Ishikawa (cell line): ENCODE measurements at regions not wholly inside any gene's neighbourhood (a gene's known extent, or its start where the extent isn't known, plus 50 kb on each side); places are given as distances from the start of the nearest gene placed in this dataset.

Experiments used
- CREB1 ChIP-seq: IDR thresholded peaks from 2 replicates; pipeline ENCODE4 v1.6.1; 2012; ENCODE audit warnings: low read depth
- EGR1 ChIP-seq: IDR thresholded peaks from 2 replicates; pipeline ENCODE4 v1.6.1; 2012
- EP300 ChIP-seq: IDR thresholded peaks from 2 replicates; pipeline ENCODE4 v1.6.1; 2012; ENCODE audit warnings: borderline replicate concordance
- FOXM1 ChIP-seq: IDR thresholded peaks from 2 replicates; pipeline ENCODE4 v1.6.1; 2012; ENCODE audit warnings: low read depth, borderline replicate concordance
- MAX ChIP-seq: IDR thresholded peaks from 2 replicates; pipeline ENCODE4 v1.6.1; 2012
- RAD21 ChIP-seq: IDR thresholded peaks from 2 replicates; pipeline ENCODE4 v1.6.1; 2012; ENCODE audit warnings: low read depth
- REST ChIP-seq: IDR thresholded peaks from 2 replicates; pipeline ENCODE4 v1.6.1; 2012; ENCODE audit warnings: low read depth, mild to moderate bottlenecking
- TAF1 ChIP-seq: IDR thresholded peaks from 2 replicates; pipeline ENCODE4 v1.6.1; 2012; ENCODE audit warnings: low read depth, mild to moderate bottlenecking
- TCF12 ChIP-seq: IDR thresholded peaks from 2 replicates; pipeline ENCODE4 v1.6.1; 2012; ENCODE audit warnings: low read depth
- TEAD4 ChIP-seq: IDR thresholded peaks from 2 replicates; pipeline ENCODE4 v1.6.1; 2012
- USF1 ChIP-seq: IDR thresholded peaks from 2 replicates; pipeline ENCODE4 v1.6.1; 2012
- YY1 ChIP-seq: IDR thresholded peaks from 2 replicates; pipeline ENCODE4 v1.6.1; 2012; ENCODE audit warnings: low read depth

DNA sequence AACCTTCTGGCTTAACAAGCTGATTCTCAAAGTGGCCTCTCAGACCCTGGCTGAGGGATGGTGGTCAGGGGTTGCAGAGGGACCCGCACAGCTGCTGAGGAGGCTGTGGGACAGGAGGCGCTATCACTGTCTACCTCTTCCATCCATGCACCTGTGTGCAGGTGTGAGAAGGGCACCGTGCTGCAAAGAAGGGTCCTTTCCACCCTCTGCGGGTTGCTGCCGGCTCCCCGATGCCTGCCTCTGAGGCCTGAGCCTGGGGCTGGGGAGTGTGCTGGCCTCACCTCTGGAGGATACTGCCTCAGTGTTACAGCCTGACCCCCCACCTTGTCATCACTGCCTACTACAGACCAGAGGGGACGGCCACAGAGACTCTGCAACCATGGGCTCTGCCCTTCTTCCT lies 66.1 kb upstream of the B3GAT1 start:
- TF ChIP-seq USF1 (no peak), MAX (no peak), EP300 (no peak), RAD21 (no peak), REST (no peak), TCF12 (no peak), CREB1 (no peak), FOXM1 (no peak), YY1 (no peak), TEAD4 (no peak), EGR1 (no peak), TAF1 (no peak)
